ENCODE measurements at regions not wholly inside any gene's neighbourhood (a gene's known extent, or its start where the extent isn't known, plus 50 kb on each side); places are given as distances from the start of the nearest gene placed in this dataset.

DNA sequence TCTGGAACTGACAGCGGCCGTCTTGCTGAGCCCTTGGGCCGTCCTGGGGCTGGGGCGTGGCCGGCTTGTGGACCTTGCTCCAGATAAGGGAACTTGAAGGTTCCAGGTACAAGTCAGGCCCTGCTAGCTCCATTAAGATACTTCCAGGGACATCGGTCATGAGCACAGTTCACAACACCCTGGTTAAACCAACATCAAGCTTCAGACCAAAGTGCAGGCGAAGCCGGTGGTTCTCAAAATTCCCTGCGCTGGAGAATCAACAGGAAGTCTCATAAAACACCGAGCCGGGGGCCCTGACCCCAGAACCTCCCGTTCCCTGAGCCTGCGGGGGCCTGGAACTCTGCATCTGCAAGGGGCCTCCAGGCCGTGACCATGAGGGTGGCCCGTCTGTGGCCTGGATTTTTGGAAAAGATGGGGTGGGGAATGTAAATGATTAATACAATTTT lies 1043.8 kb downstream of the BRD1 start:
- Histone ChIP-seq H3K4me2 (ENCODE audit: low read depth, low read length) (peak overlapping the region; percentile 73), H3K4me1 (ENCODE audit: insufficient read depth, low read length) (peaks cover 38% of the 10 kb centered on the region), H3K79me2 (ENCODE audit: insufficient read depth, low read length) (no peaks in the 10 kb centered on the region), H3K27ac (ENCODE audit: extremely low read length, insufficient read depth, low read length) (peak overlapping the region; percentile 54), H3K9me3 (ENCODE audit: low read length) (no peaks in the 10 kb centered on the region), H3K36me3 (replicated peaks in 1 of 2; ENCODE audit: control insufficient read depth in 1 of 2, insufficient read depth in 2 of 2, low read length in 2 of 2) (no peaks in the 10 kb centered on the region), H2AFZ (ENCODE audit: low read length) (no peak overlapping the region), H3K27me3 (ENCODE audit: control insufficient read depth in 1 of 2, insufficient read depth in 2 of 2, low read length in 2 of 2) (no peaks in the 10 kb centered on the region), H3K4me3 (replicated peaks in 1 of 3; ENCODE audit: insufficient read depth in 1 of 3, low read depth in 2 of 3, low read length in 3 of 3) (peak overlapping the region in 1 of 3 experiments; percentile 38; a peak in 2 of 6 replicates), H4K20me1 (ENCODE audit: insufficient read depth, low read length) (no peaks in the 10 kb centered on the region), H3K9ac (ENCODE audit: insufficient read depth, low read depth, low read length) (no peak overlapping the region)
- peak; percentile 55 for DNase-seq (ENCODE audit: low spot score)
- no TSS peak for BruUV-seq (replicated peaks)
- CTCF ChIA-PET (ENCODE audit: low intra/inter-chr PET ratio, low total read pairs): no interaction called here
- 1% methylated on average over 12 of the region's 15 CpGs for WGBS (ENCODE audit: low lambda C conversion rate)
- in situ Hi-C loops (cut with HindIII; ENCODE audit: extremely low pct_ligation_motif_present, low pct_unique_long_range_greater_than_20kb): no loop called here
- POLR2A ChIA-PET: interaction anchor here (1.2 kb wide), 1 partner anchor 160 kb away, joined by 5 read pairs; no protein-coding TSS in a partner anchor
- peak; percentile 82 for ATAC-seq
- intact Hi-C loops (cut with micrococcal nuclease; ENCODE audit: unreplicated experiment): no loop called here
- peak; percentile 66 for FAIRE-seq
- TF ChIP-seq CHCHD3 (CRISPR knock-in tag; IDR thresholded peaks at IDR 0.05) (no peak), FOXP1 (IDR thresholded peaks at IDR 0.05) (no peak), FOXP1 (CRISPR knock-in tag; IDR thresholded peaks at IDR 0.05) (peak; percentile 44; the same call in 1 of the 2 replicates), EP300 (IDR thresholded peaks at IDR 0.05; ENCODE audit: low read depth in 2 of 2, low read length in 2 of 2) (peak in 1 of 2 experiments; percentile 39; a peak in 1 of 4 replicates), EP300 (CRISPR knock-in tag; IDR thresholded peaks at IDR 0.05; ENCODE audit: borderline replicate concordance) (no peak), RXRB (CRISPR knock-in tag; IDR thresholded peaks at IDR 0.05; ENCODE audit: borderline replicate concordance) (peak; percentile 59; the same call in 1 of the 2 replicates), SP5 (CRISPR knock-in tag; IDR thresholded peaks at IDR 0.05; ENCODE audit: borderline replicate concordance, low read depth) (0 out of 2 replicates have a peak, but pooled peaks have one; percentile 38), FOXO1 (CRISPR knock-in tag; IDR thresholded peaks at IDR 0.05) (peak; percentile 65; the same call in 1 of the 2 replicates), ZNF136 (CRISPR knock-in tag; IDR thresholded peaks at IDR 0.05; ENCODE audit: low read depth) (no peak), ZC3H13 (CRISPR knock-in tag; IDR thresholded peaks at IDR 0.05) (no peak), ZNF788 (CRISPR knock-in tag; IDR thresholded peaks at IDR 0.05; ENCODE audit: borderline replicate concordance) (peak; percentile 49; the same call in 1 of the 2 replicates), HOXA3 (CRISPR knock-in tag; IDR thresholded peaks at IDR 0.05) (0 out of 2 replicates have a peak, but pooled peaks have one; percentile 25), PAF1 (CRISPR knock-in tag; IDR thresholded peaks at IDR 0.05) (no peak)
- TF ChIP-seq, protein P1, sequence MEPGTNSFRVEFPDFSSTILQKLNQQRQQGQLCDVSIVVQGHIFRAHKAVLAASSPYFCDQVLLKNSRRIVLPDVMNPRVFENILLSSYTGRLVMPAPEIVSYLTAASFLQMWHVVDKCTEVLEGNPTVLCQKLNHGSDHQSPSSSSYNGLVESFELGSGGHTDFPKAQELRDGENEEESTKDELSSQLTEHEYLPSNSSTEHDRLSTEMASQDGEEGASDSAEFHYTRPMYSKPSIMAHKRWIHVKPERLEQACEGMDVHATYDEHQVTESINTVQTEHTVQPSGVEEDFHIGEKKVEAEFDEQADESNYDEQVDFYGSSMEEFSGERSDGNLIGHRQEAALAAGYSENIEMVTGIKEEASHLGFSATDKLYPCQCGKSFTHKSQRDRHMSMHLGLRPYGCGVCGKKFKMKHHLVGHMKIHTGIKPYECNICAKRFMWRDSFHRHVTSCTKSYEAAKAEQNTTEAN (CRISPR knock-in tag; conservative IDR thresholded peaks at IDR 0.05): no peak
- TF ChIP-seq, protein P2, sequence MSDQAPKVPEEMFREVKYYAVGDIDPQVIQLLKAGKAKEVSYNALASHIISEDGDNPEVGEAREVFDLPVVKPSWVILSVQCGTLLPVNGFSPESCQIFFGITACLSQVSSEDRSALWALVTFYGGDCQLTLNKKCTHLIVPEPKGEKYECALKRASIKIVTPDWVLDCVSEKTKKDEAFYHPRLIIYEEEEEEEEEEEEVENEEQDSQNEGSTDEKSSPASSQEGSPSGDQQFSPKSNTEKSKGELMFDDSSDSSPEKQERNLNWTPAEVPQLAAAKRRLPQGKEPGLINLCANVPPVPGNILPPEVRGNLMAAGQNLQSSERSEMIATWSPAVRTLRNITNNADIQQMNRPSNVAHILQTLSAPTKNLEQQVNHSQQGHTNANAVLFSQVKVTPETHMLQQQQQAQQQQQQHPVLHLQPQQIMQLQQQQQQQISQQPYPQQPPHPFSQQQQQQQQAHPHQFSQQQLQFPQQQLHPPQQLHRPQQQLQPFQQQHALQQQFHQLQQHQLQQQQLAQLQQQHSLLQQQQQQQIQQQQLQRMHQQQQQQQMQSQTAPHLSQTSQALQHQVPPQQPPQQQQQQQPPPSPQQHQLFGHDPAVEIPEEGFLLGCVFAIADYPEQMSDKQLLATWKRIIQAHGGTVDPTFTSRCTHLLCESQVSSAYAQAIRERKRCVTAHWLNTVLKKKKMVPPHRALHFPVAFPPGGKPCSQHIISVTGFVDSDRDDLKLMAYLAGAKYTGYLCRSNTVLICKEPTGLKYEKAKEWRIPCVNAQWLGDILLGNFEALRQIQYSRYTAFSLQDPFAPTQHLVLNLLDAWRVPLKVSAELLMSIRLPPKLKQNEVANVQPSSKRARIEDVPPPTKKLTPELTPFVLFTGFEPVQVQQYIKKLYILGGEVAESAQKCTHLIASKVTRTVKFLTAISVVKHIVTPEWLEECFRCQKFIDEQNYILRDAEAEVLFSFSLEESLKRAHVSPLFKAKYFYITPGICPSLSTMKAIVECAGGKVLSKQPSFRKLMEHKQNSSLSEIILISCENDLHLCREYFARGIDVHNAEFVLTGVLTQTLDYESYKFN (CRISPR knock-in tag; conservative IDR thresholded peaks at IDR 0.05): peak; percentile 82
- TF ChIP-seq, protein P3, sequence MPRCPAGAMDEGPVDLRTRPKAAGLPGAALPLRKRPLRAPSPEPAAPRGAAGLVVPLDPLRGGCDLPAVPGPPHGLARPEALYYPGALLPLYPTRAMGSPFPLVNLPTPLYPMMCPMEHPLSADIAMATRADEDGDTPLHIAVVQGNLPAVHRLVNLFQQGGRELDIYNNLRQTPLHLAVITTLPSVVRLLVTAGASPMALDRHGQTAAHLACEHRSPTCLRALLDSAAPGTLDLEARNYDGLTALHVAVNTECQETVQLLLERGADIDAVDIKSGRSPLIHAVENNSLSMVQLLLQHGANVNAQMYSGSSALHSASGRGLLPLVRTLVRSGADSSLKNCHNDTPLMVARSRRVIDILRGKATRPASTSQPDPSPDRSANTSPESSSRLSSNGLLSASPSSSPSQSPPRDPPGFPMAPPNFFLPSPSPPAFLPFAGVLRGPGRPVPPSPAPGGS (CRISPR knock-in tag; IDR thresholded peaks at IDR 0.05): 0 out of 2 replicates have a peak, but pooled peaks have one; percentile 46
- TF ChIP-seq, protein P4, sequence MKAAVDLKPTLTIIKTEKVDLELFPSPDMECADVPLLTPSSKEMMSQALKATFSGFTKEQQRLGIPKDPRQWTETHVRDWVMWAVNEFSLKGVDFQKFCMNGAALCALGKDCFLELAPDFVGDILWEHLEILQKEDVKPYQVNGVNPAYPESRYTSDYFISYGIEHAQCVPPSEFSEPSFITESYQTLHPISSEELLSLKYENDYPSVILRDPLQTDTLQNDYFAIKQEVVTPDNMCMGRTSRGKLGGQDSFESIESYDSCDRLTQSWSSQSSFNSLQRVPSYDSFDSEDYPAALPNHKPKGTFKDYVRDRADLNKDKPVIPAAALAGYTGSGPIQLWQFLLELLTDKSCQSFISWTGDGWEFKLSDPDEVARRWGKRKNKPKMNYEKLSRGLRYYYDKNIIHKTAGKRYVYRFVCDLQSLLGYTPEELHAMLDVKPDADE (CRISPR knock-in tag; IDR thresholded peaks at IDR 0.05): no peak

Data from HepG2 (cell line).